ENCODE measurements at regions not wholly inside any gene's neighbourhood (a gene's known extent, or its start where the extent isn't known, plus 50 kb on each side); places are given as distances from the start of the nearest gene placed in this dataset.
"Not testable (repeated sequence)": the region's sequence is repeated elsewhere in the genome, so short reads cannot be mapped to it uniquely, and the experiment has no call there.

GRCh38 chr7:47191316-47191715, 390.6 kb downstream of the TNS3 start:
- in situ Hi-C loops (cut with MboI; ENCODE audit: low sequenced_read_pairs), result no loop called here

GRCh38 chr7:47190462-47190861, 391.4 kb downstream of the TNS3 start:
- in situ Hi-C loops (cut with MboI; ENCODE audit: low sequenced_read_pairs), result no loop called here

DNA sequence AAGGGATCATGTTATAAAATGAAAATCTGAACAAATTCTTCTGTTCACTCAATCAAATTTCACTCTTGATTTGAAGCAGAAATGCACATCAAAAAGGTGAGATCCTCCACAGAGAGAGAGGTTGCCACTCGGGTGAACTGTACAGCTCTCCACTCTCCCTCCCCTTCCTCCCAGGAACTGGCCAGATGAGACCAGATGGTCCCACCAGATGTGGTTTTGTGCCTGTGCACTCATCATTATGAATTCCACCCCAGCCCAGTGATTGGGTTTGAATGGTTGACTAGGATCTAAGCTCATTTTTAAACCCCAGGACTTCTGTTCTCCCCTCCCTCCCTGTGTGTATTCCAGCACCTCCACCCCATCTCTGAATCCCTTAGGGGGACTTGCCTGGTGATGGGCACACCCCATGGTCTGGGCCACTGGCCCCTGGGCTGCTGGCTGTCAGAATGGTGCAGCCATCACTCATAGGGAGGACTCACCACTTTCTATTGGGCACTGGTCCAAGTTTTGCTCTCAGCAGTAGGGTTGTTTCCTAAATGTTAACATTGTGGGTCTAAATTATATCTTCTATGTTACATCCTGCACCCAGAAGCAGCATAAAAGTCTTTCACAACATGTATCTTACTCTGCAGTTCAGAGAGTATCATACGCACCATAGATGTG, 393.1 kb downstream of the TNS3 start:
- in situ Hi-C loops (cut with MboI; ENCODE audit: low sequenced_read_pairs), result no loop called here

- in situ Hi-C loops (cut with MboI; ENCODE audit: low sequenced_read_pairs), result no loop called here
These were observed 393.8 kb downstream of the TNS3 start for GRCh38 chr7:47188136-47188535.

DNA sequence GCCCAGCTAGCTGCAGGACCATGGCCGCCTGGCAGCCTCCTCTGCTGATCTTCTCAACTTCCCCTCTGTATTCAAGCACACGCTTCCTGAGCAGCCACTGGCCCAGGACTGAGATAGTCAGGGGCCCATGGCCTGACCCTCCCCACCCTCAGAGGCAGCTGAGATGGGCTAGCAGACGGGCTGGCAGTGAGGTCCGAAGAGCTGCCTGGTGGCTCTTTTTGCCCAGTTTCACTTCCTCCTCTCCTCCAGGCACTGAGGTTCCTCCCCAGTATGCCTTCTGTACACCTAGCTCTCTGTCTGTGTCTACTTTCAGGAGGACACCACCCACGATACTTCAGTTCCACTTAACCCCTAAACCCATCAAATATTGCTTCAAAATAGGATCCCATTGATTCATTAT, 395.6 kb downstream of the TNS3 start:
- in situ Hi-C loops (cut with MboI; ENCODE audit: low sequenced_read_pairs), result no loop called here

DNA sequence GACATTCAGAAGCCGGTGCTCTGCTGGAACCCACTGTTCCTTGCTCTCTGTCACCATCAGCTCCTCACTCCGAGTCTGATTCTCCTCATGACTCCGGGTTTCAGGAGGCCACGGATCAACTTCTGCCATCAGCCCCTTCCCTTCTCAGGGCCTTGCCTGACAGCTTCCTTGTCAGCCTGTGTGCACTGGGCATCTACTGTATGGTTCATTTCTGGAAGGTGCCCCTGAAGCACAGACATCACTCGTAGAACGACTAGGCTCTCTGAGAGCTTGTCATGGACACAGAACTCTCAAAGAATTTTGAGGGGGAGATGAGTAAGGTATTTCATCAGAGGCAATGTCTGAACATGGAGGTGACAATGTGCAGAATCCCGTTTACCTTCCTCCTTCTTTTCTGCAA, 396.1 kb downstream of the TNS3 start:
- in situ Hi-C loops (cut with MboI; ENCODE audit: low sequenced_read_pairs), result no loop called here

- in situ Hi-C loops (cut with MboI; ENCODE audit: low sequenced_read_pairs), result no loop called here
These were observed 396.7 kb downstream of the TNS3 start for GRCh38 chr7:47185170-47185569.

DNA sequence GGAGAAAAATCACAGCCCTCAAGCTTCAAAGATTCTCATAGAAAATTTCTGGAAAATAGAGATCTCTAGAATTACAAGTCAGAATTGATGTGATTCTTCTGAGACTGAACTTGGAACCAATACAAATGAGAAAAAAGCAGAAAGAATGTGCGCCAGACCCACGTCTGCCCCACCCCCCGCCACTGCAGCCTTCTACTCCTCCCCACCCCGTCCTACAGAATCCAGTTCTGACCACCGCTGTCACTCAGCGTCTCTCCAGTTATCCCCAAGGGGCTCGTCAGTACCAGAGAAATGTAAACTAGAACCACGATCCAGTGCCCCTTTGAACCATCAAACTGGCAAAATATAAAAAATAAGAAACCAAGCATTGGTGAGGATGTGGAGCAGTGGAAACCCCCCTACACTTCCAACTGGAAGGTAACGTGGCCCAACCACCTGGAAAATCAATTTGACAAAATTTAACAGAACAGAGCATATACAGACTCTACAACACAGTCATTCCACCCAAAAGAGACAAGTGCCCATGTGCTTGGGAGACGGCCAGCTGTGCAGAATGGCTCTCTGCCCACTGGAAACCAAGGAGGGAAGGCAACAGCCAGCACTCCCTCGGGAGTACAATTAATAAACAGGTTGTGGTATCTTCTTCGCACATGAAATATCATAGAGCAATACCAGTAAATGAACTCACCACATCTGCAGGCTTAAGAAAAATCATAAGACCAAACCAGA, 397.9 kb downstream of the TNS3 start:
- in situ Hi-C loops (cut with MboI; ENCODE audit: low sequenced_read_pairs), result no loop called here

DNA sequence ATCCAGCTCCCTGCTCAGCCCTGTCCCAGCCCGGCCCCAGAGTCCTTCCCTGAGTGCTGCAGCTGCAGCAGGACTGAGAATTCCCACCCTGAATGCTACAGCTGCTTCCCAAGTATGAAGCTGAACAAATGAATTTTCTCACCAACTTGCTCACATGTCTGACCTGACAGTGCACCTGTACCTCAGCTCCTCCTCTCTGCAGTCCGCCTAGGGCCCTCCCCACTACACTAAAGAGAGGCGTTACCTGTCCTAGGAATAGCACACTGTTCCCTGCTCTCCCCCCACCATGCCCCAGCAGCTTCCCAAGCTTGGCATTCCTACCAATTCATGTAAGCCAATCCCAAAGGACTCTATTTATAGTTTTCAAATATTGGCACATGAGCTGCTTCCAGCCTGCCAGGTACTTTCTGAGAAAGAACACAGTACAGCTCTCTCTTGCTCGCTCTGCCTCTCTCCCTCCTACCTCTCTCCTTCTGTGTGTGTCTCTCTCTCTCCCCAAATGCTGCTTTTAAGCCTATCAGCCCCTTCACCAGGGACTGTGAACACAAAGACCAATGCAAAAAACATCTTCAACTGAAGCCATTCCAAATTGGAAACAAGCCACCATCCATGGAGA, 400.1 kb downstream of the TNS3 start:
- in situ Hi-C loops (cut with MboI; ENCODE audit: low sequenced_read_pairs), result no loop called here

DNA sequence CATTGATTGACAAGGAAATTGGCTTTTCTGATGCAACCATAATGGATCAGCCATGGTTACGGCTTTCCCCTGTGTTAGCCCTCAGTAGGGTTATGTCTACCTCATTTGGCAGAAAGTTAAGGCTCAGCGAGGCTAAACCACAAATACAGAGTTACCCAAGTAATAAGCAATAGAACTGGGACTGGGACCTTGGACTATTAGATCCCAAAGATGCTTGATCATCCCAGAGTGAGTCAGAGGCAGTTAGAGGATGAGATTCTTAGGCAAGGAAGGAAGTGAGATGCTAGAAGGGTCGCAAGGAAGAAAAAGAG, 401.4 kb downstream of the TNS3 start:
- in situ Hi-C loops (cut with MboI; ENCODE audit: low sequenced_read_pairs), result no loop called here

- in situ Hi-C loops (cut with MboI; ENCODE audit: low sequenced_read_pairs), result no loop called here
These were observed 401.9 kb downstream of the TNS3 start for GRCh38 chr7:47179812-47180515.

DNA sequence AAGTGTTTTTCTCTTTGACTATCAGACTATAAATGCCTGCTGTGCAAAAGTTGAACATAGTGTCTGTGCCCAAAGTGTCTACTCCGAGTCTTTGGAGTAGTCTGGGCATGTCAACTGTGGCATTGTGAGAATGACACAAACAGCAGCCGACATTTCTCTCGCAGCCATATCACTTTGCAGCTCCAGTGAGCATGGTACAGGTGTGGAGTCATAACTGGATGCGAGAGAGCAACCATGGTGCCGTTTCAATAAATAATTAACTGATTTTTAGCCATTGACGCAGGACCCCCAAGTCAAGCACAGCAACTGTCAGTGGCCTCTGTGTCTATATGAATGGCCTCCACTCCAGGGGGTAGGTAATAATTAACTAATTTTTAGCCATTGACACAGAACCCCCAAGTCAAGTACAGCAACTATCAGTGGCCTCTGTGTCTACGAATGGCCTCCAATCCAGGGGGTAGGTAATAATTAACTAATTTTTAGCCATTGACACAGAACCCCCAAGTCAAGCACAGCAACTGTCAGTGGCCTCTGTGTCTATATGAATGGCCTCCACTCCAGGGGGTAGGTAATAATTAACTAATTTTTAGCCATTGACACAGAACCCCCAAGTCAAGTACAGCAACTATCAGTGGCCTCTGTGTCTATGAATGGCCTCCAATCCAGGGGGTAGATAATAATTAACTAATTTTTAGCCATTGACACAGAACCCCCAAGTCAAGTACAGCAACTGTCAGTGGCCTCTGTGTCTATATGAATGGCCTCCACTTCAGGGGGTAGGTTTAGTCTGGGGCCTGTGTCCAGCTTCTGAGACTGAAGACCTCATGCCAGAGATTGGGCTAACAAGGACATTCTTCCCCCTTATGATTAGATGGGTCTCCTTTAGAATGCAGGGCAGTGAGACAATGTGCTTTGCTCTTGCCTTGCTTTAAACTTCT, 409.0 kb downstream of the TNS3 start:
- in situ Hi-C loops (cut with MboI; ENCODE audit: low sequenced_read_pairs), result not testable (repeated sequence)

GRCh38 chr7:47170516-47170915, 411.4 kb downstream of the TNS3 start:
- in situ Hi-C loops (cut with MboI; ENCODE audit: low sequenced_read_pairs), result no loop called here

DNA sequence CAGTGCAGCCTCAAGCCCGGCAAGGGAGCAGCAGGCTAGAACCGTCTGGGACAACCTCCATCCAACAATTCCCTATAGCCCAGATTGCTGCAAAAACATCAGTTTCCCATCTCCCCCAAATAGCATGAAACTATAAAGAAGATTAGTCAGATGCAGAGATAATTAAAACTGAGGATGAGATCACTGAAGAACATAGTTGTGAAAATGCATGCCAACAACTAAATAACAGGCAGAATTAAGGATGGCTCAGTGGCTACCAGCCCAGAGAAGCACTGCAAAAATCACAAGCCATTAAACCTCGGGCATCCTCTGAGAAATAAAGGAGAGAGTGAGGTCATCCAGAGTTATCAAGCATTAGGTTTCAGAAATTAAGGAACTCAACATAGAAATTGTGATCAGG, 427.1 kb downstream of the TNS3 start:
- in situ Hi-C loops (cut with MboI; ENCODE audit: low sequenced_read_pairs), result no loop called here

- in situ Hi-C loops (cut with MboI; ENCODE audit: low sequenced_read_pairs), result no loop called here
These were observed 428.3 kb downstream of the TNS3 start for GRCh38 chr7:47153576-47153975.

DNA sequence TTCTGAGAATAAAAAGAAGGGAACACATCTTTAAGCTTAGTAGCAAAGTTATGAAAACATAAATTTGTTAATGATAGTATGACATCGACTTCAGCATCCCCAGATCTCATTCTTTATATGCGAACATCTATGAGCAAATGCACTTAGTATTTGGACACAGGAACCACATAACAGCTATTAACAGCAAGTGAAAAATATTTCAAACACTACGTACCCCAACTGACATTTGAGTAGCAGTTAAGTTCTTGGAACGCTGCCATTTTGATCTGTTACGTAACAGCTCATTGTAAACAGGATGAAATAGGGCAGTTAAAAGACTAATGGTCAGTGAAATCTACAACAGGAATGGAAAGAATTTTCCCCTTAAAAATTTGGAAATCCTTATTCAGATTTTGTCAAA, 428.9 kb downstream of the TNS3 start:
- in situ Hi-C loops (cut with MboI; ENCODE audit: low sequenced_read_pairs), result no loop called here

GRCh38 chr7:47152307-47152706, 429.6 kb downstream of the TNS3 start:
- in situ Hi-C loops (cut with MboI; ENCODE audit: low sequenced_read_pairs), result no loop called here

DNA sequence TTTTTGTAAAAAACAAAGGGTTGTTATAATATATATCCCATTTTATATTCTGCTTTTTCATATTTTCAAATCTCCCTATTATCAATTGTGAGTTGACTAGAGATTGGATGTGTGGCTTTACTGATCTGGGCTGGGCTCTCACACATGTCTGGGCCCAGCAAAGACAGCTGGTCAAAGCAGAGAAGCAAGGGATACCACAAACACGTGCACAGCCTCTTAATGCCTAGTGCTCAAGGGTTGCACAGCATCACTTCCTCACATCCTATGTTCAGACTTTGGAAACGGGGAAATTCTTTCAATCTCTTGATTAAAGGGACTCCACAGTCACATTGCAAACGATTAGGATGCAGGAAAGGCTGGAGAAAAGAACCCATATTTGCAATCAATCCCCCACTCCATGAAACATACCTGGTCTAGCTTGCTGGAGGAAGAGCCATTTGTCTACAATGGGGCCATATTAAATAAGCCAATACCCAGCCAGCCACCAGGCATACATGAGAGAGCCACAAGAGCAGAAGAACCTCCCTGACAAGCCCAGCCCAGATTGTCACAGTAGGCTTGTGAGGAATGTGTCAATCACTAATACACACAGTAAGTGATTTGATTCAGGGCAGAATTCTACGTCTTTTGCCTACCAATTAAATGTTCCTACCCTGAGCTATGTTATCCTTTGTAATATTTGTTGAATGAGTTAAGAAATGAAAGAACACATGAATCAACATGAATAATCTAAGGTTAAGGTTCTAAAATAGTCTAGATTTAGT, 431.2 kb downstream of the TNS3 start:
- in situ Hi-C loops (cut with MboI; ENCODE audit: low sequenced_read_pairs), result no loop called here

- in situ Hi-C loops (cut with MboI; ENCODE audit: low sequenced_read_pairs), result no loop called here
These were observed 431.9 kb downstream of the TNS3 start for GRCh38 chr7:47149971-47150370.

GRCh38 chr7:47149208-47149839, 432.6 kb downstream of the TNS3 start:
- in situ Hi-C loops (cut with MboI; ENCODE audit: low sequenced_read_pairs), result no loop called here

All from HL-60/S4 treated with retinoic acid at 250 ng/mL for 4 days and 3 days (cell line).